GM19023 (cell line): ENCODE measurements at regions not wholly inside any gene's neighbourhood (a gene's known extent, or its start where the extent isn't known, plus 50 kb on each side); places are given as distances from the start of the nearest gene placed in this dataset.
"Not testable (repeated sequence)": the region's sequence is repeated elsewhere in the genome, so short reads cannot be mapped to it uniquely, and the experiment has no call there.

Experiments
- ATAC-seq: cut with Tn5 transposase; IDR thresholded peaks from one replicate; pipeline ENCODE4 v1.9.1; 2021; ENCODE audit warnings: mild to moderate bottlenecking, moderate library complexity; ENCODE audit not compliant: unreplicated experiment

DNA sequence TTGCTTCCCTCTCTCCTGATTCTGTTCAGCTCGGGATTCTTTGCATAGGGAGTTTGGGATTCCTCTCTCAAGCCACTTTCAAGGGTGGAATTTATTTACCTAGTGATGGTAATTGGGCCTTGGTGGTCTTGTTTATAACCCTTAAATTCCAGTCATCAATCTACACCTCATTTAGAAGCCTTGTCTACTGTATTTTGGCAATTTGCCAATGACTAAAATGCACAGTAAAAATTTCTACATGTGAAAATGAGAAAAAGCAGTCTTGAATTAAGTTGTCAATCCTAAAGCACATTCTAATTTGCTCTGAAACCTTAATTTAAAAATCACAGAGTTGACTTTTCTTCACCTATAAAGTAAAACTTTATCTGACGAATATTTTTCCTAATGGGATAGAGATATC lies 749.2 kb upstream of the CRIM1 start:
- ATAC-seq = no peak

DNA sequence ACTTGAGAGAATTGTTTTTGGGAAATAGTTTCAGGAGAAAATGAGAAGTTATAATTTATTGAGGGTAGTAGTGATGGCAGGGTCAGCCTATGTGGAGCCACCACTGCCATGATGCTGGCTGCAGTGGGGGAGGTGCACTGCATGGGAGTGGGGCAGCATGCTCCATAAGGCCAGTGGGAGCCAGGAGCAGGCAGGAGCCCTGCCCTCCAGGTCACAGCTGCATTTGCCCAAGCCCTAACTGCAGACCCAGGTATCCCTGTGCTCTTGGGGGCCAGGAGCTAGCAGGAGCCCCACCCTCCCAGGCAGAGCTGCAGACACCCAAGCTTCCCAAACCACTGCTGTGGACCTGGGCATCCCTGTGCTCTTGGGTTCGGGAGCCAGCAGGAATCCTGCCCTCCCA lies 757.3 kb upstream of the CRIM1 start:
- no peak for ATAC-seq

DNA sequence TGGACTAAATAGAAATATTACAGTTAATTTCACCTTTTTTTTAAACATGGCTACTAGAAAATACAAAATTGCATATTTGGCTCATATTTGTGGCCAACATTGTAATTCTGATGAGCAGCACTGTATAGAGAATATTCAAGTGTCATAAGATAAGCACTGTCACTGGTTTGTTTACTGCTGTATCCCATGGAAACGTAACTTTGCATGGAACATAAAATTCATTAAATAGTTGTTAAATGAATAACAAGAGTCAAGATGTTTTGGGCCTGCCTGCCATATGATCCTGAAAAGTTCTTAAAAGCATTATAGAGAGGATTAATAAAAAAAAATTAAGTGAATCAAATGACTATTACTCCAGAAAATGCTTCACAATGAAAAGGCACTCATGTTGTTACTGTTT lies 763.7 kb upstream of the CRIM1 start:
- ATAC-seq = no peak

DNA sequence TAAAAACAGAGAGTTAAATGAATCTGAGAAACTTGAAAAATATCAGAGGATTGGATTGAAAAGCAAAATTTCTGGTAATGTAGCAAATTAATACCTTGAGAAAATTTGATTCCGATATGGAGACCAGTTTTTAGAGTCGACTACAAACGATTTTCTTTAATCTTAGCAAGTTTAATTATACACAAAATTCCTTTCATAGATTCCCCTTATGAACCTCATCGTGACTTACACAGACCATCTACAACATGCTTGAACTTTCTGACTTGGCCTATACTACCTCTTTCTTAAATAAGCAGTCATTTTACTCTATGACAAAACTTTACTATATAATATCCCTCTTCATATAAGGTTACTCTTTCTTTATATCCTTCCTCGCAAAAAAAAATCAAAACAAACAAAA lies 769.6 kb upstream of the CRIM1 start:
- ATAC-seq = no peak

DNA sequence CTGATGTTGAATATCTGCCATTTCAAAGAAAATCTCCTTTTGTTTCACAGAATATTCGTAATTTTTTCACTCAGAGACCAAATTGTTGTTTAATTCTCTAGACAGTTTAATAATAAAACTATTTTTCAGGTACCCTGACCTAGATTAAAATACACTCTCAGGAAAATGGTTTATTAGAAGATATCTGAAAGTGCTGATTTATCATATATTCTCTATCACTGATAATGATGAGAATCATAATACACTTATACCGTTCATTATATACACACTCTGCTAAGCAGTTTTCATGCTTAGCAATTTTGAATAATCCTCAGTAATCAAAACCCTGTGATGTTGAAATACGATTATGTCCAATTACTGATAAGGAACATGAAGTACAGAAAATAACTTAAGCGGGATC lies 772.9 kb upstream of the CRIM1 start:
- no peak for ATAC-seq

DNA sequence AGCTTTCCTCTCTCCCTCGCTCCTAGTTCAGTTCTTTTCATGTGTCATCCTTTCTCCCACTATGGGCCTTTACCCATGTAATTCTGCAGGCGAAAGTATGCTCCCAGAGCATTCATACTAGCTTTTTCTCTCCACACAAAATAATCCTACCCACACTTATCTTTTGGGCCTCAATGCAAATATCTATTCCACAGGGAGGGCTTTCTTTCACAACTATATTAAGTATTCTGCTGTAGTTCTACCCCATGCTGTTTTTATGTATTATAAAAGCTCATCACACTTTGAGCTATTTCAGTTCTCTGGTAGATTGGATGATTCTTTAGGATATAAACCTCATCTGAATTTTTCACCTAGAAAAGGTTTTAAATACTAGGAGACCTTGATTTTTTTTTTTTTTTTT lies 774.6 kb upstream of the CRIM1 start:
- ATAC-seq = no peak

DNA sequence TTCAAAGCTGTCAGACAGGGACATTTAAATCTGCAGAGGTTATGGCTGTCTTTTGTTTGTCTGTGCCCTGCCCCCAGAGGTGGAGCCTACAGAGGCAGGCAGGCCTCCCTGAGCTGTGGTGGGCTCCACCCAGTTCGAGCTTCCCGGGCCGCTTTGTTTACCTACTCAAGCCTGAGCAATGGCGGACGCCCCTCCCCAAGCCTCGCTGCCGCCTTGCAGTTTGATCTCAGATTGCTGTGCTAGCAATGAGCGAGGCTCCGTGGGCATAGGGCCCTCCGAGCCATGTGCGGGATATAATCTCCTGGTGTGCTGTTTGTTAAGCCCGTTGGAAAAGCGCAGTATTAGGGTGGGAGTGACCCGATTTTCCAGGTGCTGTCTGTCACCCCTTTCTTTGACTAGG lies 787.0 kb upstream of the CRIM1 start:
- not testable (repeated sequence) for ATAC-seq

DNA sequence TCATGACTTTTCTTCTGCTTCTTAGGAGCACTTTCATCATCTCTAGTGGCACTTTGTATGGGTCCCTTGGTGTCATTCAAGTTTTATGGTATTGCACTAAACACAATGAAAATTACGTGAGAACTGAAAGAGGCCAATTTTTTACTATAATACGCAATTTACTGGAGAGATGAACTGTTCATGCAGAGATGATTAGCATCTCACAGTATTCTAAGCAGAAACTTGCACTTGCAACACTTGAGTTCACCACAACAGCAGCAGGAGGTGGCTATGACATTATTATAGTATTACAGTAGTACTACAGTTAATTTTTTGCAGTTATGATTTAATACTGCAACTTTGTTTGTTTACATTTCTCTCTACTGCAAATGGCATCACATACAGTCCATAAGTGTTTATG lies 793.1 kb upstream of the CRIM1 start:
- ATAC-seq = no peak

DNA sequence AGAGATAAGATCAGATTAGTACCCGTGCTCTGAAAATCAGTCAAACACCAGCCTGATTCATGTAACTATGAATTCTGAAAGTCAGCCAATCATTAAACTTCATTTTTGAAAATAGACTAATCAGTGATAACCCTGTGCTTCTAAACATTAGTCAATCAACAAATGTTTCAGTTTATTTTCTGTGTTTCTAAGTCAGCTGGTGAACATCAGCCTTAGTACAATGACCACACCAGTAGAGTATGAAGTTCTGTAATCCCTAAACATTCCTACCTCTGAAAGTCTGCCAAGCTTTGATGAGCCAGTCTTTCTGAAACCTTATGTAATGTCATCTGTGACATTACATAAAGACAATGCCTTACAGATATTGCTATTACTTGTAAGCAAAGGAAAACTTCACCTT lies 807.4 kb upstream of the CRIM1 start:
- ATAC-seq = no peak

DNA sequence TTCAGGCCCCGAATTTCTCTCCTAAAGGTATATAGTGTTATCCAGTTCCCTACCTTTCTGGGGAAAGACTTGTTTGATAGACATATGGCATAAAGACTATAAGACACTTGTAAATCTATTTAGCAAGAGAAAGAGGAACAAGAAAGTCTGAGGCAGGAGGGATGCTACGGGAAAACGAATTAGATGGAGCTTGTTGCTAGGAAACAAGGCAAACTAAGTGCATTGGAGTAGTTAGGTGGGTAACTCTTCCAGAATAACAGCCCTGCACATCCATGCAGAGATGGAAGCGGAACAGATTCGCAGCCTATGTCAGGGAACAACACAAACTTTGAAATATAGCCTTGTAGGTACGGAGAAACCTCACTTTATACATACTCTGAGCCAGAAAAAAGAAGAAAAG lies 810.3 kb upstream of the CRIM1 start:
- ATAC-seq = no peak

DNA sequence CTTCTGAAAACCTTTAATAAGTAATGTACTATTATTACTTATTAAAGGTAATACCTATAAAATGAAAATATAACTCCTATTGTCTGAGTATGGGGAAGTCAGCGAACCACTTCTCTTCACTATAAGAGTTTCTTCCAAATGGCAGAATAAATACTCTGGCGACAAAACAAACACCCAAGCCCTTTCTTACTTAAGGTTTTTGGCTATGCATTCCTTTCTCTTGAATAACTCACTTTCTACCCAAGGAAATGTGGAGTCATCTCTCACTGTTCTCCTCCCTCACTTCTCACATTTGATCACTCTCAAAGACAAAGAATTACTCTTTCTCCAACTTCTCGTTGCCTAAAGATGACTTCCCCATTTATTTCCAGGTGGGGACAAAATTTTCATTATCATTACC lies 816.8 kb upstream of the CRIM1 start:
- no peak for ATAC-seq

DNA sequence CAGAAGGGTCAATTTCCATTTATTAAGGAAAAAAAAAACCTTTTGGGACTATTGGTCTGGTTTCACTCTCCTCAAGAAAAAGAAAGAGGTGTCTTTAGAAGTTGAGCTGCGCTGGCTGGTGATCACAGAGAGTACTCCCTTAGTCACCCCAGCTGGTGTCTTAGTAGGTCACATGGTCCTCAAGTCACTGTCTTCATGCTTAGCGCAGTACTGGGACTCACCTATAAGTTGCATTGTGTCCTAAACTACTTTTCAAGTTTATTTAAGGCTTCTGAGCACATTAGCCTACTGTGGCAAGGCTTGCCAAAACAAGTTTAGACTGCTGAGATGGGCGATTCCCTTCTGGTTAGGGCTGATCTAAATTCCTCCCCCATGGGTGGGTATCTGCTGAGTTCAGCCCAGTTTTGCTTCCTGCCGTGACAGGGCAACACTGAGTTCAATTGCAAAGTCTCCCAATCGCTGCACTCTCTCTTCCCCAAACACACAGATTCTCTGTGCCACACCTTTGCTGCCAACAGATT lies 824.9 kb upstream of the CRIM1 start:
- no peak for ATAC-seq

DNA sequence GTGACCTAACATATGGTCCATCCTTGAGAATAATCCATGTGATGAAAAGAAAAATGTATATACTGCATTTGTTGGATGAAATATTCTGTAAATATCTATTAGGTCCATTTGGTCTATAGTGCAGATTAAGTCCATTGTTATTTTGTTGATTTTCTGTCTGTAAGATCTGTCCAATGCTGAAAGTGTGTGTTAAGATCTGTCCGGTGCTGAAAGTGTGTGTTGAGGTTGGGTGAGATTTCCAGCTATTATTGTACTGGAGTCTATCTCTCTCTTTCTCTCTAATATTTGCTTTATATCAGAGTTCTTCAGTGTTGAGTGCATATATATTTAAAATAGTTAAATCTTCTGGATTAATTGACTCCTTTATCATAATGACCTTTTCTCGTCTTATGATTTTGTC lies 828.8 kb upstream of the CRIM1 start:
- no peak for ATAC-seq

DNA sequence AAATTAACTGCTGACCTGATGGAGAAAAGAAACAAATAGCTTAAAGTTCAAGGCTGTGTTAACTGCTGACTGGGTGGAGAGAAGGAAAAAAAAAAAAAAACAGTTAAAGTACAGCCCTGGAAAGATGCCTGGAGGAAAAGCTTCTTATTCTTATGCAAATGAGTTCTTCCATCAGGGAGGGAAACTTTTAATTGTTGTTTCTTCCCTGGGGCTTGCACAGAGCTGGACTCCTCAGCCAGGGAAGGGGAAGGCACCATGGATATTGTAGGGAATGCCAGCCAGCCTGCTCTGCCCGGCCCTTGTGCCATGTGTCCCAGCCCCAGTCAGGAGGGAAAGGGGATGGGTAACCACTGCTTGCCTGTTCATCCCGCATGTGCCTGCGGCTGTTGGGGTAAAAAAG lies 833.1 kb upstream of the CRIM1 start:
- no peak for ATAC-seq

DNA sequence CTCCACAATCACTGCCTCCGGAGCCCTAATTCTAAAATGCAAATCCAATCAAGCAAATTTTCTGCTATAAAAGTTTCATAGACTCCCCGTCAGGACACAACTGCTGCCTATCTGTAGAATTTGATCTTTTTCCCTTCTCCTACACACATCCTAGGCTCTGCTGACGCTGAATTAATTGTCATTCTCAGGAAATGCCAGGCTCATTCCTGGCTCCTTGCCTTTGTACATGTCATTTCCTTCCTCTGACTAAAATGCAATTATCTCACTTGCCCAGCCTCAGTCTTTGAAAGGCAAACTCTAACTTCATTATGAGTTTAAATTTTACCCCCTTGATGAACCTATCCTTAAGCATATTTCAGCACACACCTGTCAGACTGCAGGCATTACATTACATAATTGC lies 844.9 kb upstream of the CRIM1 start:
- ATAC-seq = no peak

DNA sequence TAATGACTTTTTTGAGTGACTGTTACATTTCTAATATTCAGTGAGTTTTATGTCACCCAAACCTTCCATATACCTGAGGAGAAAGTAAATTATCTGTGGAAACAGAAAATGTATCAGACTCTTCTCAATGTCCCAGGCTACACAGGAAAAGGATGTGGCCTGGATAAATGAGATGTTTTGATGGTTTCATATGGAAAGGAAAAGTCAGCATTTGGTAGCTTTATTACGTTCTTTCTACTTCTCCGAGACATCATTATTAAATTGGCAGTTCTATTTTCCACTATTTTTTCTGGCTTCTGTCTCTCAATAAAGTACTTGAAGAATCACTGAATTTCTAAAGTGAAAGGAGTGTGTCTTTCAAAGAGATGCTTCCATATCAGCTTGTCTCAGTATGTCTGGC lies 847.0 kb upstream of the CRIM1 start:
- no peak for ATAC-seq

DNA sequence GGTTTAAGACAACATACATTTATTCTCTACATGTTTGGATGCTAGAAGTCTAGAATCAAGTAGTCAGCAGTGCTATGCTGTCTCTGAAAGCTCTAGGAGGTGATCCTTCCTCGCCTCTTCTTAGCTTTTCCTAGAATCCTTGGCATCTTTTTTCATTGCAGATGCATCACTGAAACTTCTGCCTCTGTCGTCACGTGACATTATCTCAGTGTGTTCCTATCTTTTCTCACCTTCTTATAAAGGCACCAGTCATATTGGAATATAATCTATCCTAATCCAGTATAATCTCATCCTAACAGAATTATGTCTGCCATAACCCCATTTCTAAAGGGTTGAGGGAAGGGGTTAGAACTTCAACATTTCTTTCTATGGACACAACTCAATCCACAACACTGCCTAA lies 851.2 kb upstream of the CRIM1 start:
- ATAC-seq = no peak

DNA sequence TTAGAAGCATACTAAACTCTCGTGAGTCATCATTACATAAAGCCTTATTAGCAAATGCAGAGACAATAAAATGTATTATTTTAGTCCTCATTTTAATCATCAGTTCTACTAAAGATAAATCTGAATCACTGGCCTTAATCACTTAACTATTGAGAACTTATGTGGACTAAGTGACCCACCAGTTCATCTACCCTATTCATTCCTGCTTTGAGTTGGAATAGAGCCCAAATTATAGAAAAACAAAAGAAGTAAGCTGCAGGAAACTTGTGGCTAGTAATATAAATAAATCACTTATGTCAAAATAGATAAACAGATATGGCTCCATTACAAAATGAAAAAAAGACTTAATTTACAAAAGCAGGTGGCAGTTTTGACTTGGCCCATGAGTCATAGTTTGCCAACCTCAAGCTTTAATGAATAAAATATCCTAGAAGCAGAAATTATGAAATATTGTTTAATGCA lies 851.8 kb upstream of the CRIM1 start:
- no peak for ATAC-seq

DNA sequence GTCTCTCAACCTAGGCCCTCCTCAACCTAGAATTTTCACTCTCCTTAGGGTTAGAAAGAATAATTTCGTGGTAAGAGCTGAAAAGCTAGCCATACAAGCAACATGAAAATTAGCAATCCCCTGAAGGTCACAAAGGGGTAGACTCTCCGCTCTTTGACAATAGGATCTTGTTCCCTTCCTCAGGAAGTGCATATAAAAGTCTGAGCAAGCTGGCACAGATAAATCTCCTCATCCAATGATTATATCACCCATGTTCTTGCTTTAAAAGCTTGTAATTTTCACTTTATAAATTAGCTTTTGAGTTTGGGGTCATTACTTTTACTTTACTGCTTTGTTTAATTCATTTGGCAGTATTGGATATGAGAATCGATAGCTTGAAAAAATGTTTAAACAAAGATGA lies 852.3 kb upstream of the CRIM1 start:
- no peak for ATAC-seq

DNA sequence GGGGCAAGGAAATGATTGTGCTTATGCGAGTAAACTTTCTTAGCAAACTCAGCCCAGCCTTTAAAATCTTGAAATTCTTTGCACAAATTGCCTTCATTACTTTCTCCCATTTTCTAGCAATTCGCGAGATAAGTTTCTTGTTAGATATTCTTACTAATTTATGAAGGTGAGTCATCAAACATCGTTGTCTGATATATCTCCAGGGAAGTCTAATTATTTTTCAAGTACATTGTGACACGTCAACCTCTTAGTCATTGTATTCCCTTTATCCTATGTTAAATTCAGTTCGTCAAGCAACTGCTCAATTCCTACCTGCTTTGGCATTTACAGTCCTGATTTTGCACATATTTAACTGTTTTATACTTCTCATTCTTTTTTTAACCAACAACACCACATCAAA lies 854.5 kb upstream of the CRIM1 start:
- ATAC-seq = no peak

DNA sequence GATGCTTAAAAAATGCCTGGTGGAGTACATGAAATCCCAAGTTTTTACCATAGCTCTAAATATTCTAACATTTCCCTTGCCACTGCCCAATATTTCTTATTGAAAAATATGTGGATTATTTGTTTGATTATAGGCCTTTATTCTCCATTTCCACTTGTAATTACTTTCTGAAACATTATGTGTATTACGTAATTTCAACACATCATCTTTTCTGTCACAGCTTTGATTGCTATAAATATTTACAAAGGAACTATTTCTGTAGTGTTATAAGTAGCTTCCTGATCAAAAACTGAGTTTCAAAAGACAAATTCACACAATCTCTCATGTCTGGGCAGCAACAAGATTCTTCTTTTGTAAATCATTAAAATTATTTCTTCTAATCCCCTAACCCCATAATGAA lies 859.6 kb upstream of the CRIM1 start:
- no peak for ATAC-seq

DNA sequence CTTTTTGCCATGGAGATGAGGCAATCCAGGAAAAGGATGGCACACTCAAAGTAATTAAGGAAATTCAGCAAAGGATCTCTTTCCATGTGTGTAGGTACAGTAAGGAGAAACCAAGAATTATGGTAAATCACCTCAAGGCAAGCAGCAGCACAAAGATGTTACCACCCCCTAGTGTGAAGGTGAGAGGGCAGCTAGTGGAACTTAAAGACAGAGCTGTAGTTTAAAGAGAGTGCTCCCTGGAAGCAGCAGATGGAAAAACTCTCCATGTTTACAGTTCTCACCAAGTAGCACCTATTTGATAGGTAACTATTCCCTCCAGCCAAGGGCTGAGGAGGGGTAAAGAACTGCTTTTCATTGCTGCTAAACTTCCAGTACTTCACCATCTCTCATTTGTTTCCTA lies 860.4 kb upstream of the CRIM1 start:
- ATAC-seq = no peak

DNA sequence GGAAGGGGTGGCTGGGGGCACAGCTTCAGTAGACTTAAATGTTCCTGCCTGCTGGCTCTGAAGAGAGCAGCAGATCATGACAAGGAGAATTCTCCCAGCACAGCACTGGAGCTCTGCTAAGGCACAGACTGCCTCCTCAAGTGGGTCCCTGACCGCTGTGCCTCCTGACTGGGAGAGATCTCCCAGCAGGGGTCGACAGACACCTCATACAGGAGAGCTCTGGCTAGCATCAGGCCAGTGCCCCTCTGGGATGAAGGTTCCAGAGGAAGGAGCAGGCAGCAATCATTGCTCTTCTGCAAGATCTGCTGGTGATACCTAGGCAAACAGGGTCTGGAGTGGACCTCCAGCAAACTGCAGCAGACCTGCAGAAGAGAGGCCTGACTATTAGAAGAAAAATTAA lies 877.5 kb upstream of the CRIM1 start:
- not testable (repeated sequence) for ATAC-seq

DNA sequence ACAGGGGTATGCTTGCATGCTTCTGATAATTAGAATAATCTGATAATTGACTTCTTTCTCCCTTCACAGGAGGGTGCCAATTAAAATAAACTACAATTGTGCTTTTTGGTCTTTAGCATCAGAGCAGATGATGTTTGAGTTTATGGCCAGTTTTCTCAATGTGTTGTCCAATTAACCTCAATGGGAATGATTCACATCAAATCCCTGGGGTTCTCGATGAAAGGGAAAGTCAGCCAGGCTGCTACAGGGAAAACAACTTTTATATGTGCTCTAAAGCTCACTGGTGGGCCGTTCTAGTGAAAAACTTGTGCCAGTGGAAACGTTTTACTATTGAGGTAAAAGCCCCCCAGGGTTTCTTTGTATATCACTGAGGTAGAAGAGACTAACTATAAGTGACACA lies 887.3 kb upstream of the CRIM1 start:
- ATAC-seq = no peak
